ENCODE measurements at regions not wholly inside any gene's neighbourhood (a gene's known extent, or its start where the extent isn't known, plus 50 kb on each side); places are given as distances from the start of the nearest gene placed in this dataset.

- no peak for TF ChIP-seq CTCF (IDR thresholded peaks at IDR 0.05)
- no peak for TF ChIP-seq POLR2A (IDR thresholded peaks at IDR 0.05)
These were observed 1686.8 kb downstream of the LRRC4C start for GRCh38 chr11:39772525-39773137.
